Loucy (cell line): ENCODE measurements at regions not wholly inside any gene's neighbourhood (a gene's known extent, or its start where the extent isn't known, plus 50 kb on each side); places are given as distances from the start of the nearest gene placed in this dataset.

Experiments used
- CTCF ChIP-seq: fragments of 200-600 bp; sonication (generic); conservative IDR thresholded peaks from 2 replicates; pipeline ENCODE4 v1.5.1; 2014; ENCODE audit warnings: mild to moderate bottlenecking, antibody characterized with exemption, low read length
- EZH2phosphoT487 ChIP-seq: fragments of 200-600 bp; IDR thresholded peaks from 2 replicates; pipeline ENCODE4 v1.6.1; 2018; ENCODE audit warnings: antibody characterized with exemption, mild to moderate bottlenecking, moderate library complexity, borderline replicate concordance

GRCh38 chr2:16738361-16739225, 73.0 kb upstream of the CYRIA start:
- TF ChIP-seq CTCF (no peak), EZH2phosphoT487 (no peak)
